ENCODE measurements at regions not wholly inside any gene's neighbourhood (a gene's known extent, or its start where the extent isn't known, plus 50 kb on each side); places are given as distances from the start of the nearest gene placed in this dataset.

- TF ChIP-seq CTCF (IDR thresholded peaks at IDR 0.05) (no peak), POLR2AphosphoS5 (IDR thresholded peaks at IDR 0.05) (no peak), POLR2A (IDR thresholded peaks at IDR 0.05) (no peak)
Measured at GRCh38 chr2:155298001-155298400, 599.5 kb downstream of the KCNJ3 start.
